HFFc6 (cell line): ENCODE measurements at regions not wholly inside any gene's neighbourhood (a gene's known extent, or its start where the extent isn't known, plus 50 kb on each side); places are given as distances from the start of the nearest gene placed in this dataset.

Experiments used
- DNase-seq: peaks from one replicate; pipeline ENCODE4 v3.0.0-alpha.2; 2018
- H3K27ac Mint-ChIP-seq: 2 replicates; pipeline ENCODE4 v1.8.0; 2020; ENCODE audit warnings: mild to moderate bottlenecking, mixed read lengths
- H3K27me3 Mint-ChIP-seq: 2 replicates; pipeline ENCODE4 v1.8.0; 2021; ENCODE audit warnings: mild to moderate bottlenecking, moderate library complexity, mixed read lengths; ENCODE audit not compliant: insufficient read depth
- H3K36me3 Mint-ChIP-seq: 2 replicates; pipeline ENCODE4 v1.8.0; 2021; ENCODE audit warnings: low read depth, mixed read lengths
- H3K4me1 Mint-ChIP-seq: 2 replicates; pipeline ENCODE4 v1.8.0; 2020; ENCODE audit warnings: low read depth, mixed read lengths
- H3K4me3 Mint-ChIP-seq: 2 replicates; pipeline ENCODE4 v1.8.0; 2020; ENCODE audit warnings: mild to moderate bottlenecking, moderate library complexity, mixed read lengths
- H3K9me3 Mint-ChIP-seq: 2 replicates; pipeline ENCODE4 v1.8.0; 2020; ENCODE audit warnings: mild to moderate bottlenecking, mixed read lengths
- CTCF ChIP-seq: fragments of 200-600 bp; sonication (generic); IDR thresholded peaks from 2 replicates; pipeline ENCODE4 v1.5.0; 2021; ENCODE audit warnings: antibody characterized with exemption, mild to moderate bottlenecking

GRCh38 chr10:62723375-62723774 is 81.1 kb upstream of the ADO start:
- DNase-seq, result no peak
- no peak overlapping the region for H3K27ac Mint-ChIP-seq
- H3K36me3 Mint-ChIP-seq, result no peaks in the 10 kb centered on the region
- H3K4me3 Mint-ChIP-seq, result no peak overlapping the region
- H3K9me3 Mint-ChIP-seq, result no peaks in the 10 kb centered on the region
- no peak for TF ChIP-seq CTCF
- H3K4me1 Mint-ChIP-seq, result peaks cover under 1% of the 10 kb centered on the region; the same call in 1 of the 2 replicates
- H3K27me3 Mint-ChIP-seq, result peaks cover 13% of the 10 kb centered on the region

GRCh38 chr10:62724465-62724864 is 80.1 kb upstream of the ADO start:
- Mint-ChIP-seq H3K36me3 (no peaks in the 10 kb centered on the region), H3K4me3 (no peak overlapping the region), H3K27ac (no peak overlapping the region), H3K4me1 (peaks cover 6% of the 10 kb centered on the region; the same call in 1 of the 2 replicates), H3K9me3 (no peaks in the 10 kb centered on the region), H3K27me3 (peaks cover 15% of the 10 kb centered on the region)
- no peak for TF ChIP-seq CTCF
- DNase-seq, result no peak

GRCh38 chr10:62726142-62726541 is 78.4 kb upstream of the ADO start:
- Mint-ChIP-seq H3K4me1 (peaks cover 6% of the 10 kb centered on the region; the same call in 1 of the 2 replicates), H3K27me3 (peaks cover 15% of the 10 kb centered on the region), H3K36me3 (no peaks in the 10 kb centered on the region), H3K9me3 (no peaks in the 10 kb centered on the region), H3K4me3 (no peak overlapping the region), H3K27ac (no peak overlapping the region)
- no peak for TF ChIP-seq CTCF
- no peak for DNase-seq

GRCh38 chr10:62726638-62727037 is 77.9 kb upstream of the ADO start:
- no peaks in the 10 kb centered on the region for H3K36me3 Mint-ChIP-seq
- peaks cover 6% of the 10 kb centered on the region; the same call in 1 of the 2 replicates for H3K4me1 Mint-ChIP-seq
- no peak overlapping the region for H3K27ac Mint-ChIP-seq
- peaks cover 15% of the 10 kb centered on the region for H3K27me3 Mint-ChIP-seq
- no peak overlapping the region for H3K4me3 Mint-ChIP-seq
- TF ChIP-seq CTCF, result no peak
- DNase-seq, result no peak
- no peaks in the 10 kb centered on the region for H3K9me3 Mint-ChIP-seq

GRCh38 chr10:62727934-62728333 is 76.6 kb upstream of the ADO start:
- peaks cover 6% of the 10 kb centered on the region for H3K4me1 Mint-ChIP-seq
- H3K9me3 Mint-ChIP-seq, result no peaks in the 10 kb centered on the region
- H3K27me3 Mint-ChIP-seq, result peaks cover 14% of the 10 kb centered on the region
- no peak overlapping the region for H3K27ac Mint-ChIP-seq
- H3K4me3 Mint-ChIP-seq, result no peak overlapping the region
- DNase-seq, result no peak
- no peaks in the 10 kb centered on the region for H3K36me3 Mint-ChIP-seq
- TF ChIP-seq CTCF, result no peak

GRCh38 chr10:62728479-62728878 is 76.0 kb upstream of the ADO start:
- Mint-ChIP-seq H3K9me3 (no peaks in the 10 kb centered on the region), H3K27ac (no peak overlapping the region), H3K27me3 (peaks cover 12% of the 10 kb centered on the region), H3K36me3 (no peaks in the 10 kb centered on the region), H3K4me1 (peaks cover 6% of the 10 kb centered on the region), H3K4me3 (no peak overlapping the region)
- no peak for TF ChIP-seq CTCF
- no peak for DNase-seq
